ENCODE measurements at regions not wholly inside any gene's neighbourhood (a gene's known extent, or its start where the extent isn't known, plus 50 kb on each side); places are given as distances from the start of the nearest gene placed in this dataset.

DNA sequence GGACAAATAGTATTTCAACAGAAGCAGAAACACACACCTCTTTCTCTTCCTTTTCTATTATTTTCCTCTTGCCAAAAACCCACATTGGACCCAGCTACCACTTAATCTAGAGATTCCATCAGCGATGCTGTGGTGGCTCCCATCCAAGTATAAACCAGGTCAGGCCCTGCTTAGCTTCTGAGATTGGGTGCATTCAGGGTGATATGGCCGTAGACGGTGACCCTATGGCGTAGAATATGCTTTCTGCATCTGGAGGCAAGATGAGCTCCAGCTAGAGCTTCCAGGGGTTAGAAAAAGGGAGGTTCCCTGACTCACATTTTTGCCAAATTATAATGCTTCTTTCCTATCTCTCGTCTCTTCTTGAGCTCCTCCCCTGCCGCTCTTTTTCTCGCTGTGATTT lies 66.5 kb downstream of the TNP1 start:
- TF ChIP-seq, protein P1, sequence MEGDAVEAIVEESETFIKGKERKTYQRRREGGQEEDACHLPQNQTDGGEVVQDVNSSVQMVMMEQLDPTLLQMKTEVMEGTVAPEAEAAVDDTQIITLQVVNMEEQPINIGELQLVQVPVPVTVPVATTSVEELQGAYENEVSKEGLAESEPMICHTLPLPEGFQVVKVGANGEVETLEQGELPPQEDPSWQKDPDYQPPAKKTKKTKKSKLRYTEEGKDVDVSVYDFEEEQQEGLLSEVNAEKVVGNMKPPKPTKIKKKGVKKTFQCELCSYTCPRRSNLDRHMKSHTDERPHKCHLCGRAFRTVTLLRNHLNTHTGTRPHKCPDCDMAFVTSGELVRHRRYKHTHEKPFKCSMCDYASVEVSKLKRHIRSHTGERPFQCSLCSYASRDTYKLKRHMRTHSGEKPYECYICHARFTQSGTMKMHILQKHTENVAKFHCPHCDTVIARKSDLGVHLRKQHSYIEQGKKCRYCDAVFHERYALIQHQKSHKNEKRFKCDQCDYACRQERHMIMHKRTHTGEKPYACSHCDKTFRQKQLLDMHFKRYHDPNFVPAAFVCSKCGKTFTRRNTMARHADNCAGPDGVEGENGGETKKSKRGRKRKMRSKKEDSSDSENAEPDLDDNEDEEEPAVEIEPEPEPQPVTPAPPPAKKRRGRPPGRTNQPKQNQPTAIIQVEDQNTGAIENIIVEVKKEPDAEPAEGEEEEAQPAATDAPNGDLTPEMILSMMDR (IDR thresholded peaks at IDR 0.05), result no peak
- TF ChIP-seq POLR2A (IDR thresholded peaks at IDR 0.05), result no peak

All from lower leg skin (tissue), 3 donors.